H1 (cell line): ENCODE measurements at regions not wholly inside any gene's neighbourhood (a gene's known extent, or its start where the extent isn't known, plus 50 kb on each side); places are given as distances from the start of the nearest gene placed in this dataset.

Source experiments
- CTCF ChIA-PET: fragments of 300-600 bp; sonication (Branson Sonifier 250); formaldehyde crosslinking; loops from one replicate; lab custom pipeline; 2021; ENCODE audit not compliant: partially characterized antibody; lab: Charles Lee
- POLR2A ChIA-PET: fragments of 300-600 bp; sonication (Branson Sonifier 250); formaldehyde crosslinking; loops from one replicate; lab custom pipeline; 2021; ENCODE audit warnings: inconsistent platforms; ENCODE audit not compliant: partially characterized antibody; lab: Charles Lee
- DNase-seq, 2 experiments: peaks; one replicate each; pipeline versions ENCODE4 v3.0.0 to v3.0.0-alpha.2; 2010 to 2022; ENCODE audit warnings: low spot score in 2 of 2, low read depth in 1 of 2, mixed read lengths in 1 of 2
- FAIRE-seq: peaks from 2 replicates; lab custom pipeline; 2011; peaks lifted over from hg19 to GRCh38; lab: Jason Lieb, UNC
- H2AFZ ChIP-seq: 2 replicates; pipeline ENCODE4 v1.8.1; 2012; ENCODE audit warnings: low read length, inconsistent platforms
- H2AK5ac ChIP-seq: 2 replicates; pipeline ENCODE4 v1.6.1; 2013; ENCODE audit warnings: low read depth, low read length
- H2BK120ac ChIP-seq: replicated peaks from 2 replicates; pipeline ENCODE3; 2013; ENCODE audit warnings: low read depth, low read length, inconsistent platforms
- H2BK12ac ChIP-seq: 2 replicates; pipeline ENCODE4 v1.6.1; 2013; ENCODE audit warnings: low read depth, low read length
- H2BK15ac ChIP-seq: 2 replicates; pipeline ENCODE4 v1.6.1; 2013; ENCODE audit warnings: low read length
- H2BK20ac ChIP-seq: 2 replicates; pipeline ENCODE4 v1.6.1; 2013; ENCODE audit warnings: low read length
- H2BK5ac ChIP-seq: 2 replicates; pipeline ENCODE4 v1.6.1; 2013; ENCODE audit warnings: low read depth, low read length
- H3K14ac ChIP-seq: 2 replicates; pipeline ENCODE4 v1.6.1; 2013; ENCODE audit warnings: inconsistent platforms; ENCODE audit not compliant: insufficient read length
- H3K18ac ChIP-seq: 2 replicates; pipeline ENCODE4 v1.6.1; 2013; ENCODE audit warnings: low read length; ENCODE audit errors: extremely low read depth
- H3K23ac ChIP-seq: 2 replicates; pipeline ENCODE4 v1.6.1; 2013; ENCODE audit warnings: inconsistent platforms; ENCODE audit not compliant: insufficient read length
- H3K23me2 ChIP-seq: 2 replicates; pipeline ENCODE4 v1.6.1; 2013; ENCODE audit warnings: low read depth, low read length
- H3K27ac ChIP-seq: 2 replicates; pipeline ENCODE4 v1.6.1; 2011; ENCODE audit warnings: low read depth, low read length, inconsistent platforms
- H3K27me3 ChIP-seq, 4 experiments: replicated peaks in 1 of 4; 1 replicate in 1 of 4; 2 replicates in 3 of 4; pipeline versions ENCODE4 v1.6.1 to v1.8.1; 2011 to 2013; ENCODE audit warnings: low read length in 3 of 4, mild to moderate bottlenecking in 3 of 4, inconsistent platforms in 2 of 4, mixed read lengths in 2 of 4, moderate library complexity in 1 of 4; ENCODE audit not compliant: control insufficient read depth in 3 of 4, insufficient read depth in 3 of 4; ENCODE audit errors: extremely low read depth in 1 of 4
- H3K36me3 ChIP-seq, 4 experiments: 2 replicates each; pipeline versions ENCODE4 v1.6.1 to v1.8.1; 2011 to 2013; ENCODE audit warnings: mild to moderate bottlenecking in 4 of 4, low read length in 3 of 4, moderate library complexity in 2 of 4, control low read depth in 1 of 4, inconsistent platforms in 1 of 4; ENCODE audit not compliant: insufficient read depth in 4 of 4, control insufficient read depth in 2 of 4
- H3K4ac ChIP-seq: replicated peaks from 2 replicates; pipeline ENCODE3; 2013; ENCODE audit warnings: low read length, low read depth, mixed read lengths, inconsistent platforms; ENCODE audit not compliant: insufficient read length
- H3K4me1 ChIP-seq, 4 experiments: replicated peaks in 1 of 4; 1 replicate in 1 of 4; 2 replicates in 3 of 4; pipeline versions ENCODE4 v1.6.1 to v1.8.1; 2011 to 2013; ENCODE audit warnings: low read length in 3 of 4, inconsistent platforms in 2 of 4, mixed read lengths in 1 of 4; ENCODE audit not compliant: insufficient read depth in 4 of 4, control insufficient read depth in 3 of 4
- H3K4me2 ChIP-seq, 2 experiments: 2 replicates each; pipeline versions ENCODE4 v1.6.1 to v1.8.1; 2011 to 2013; ENCODE audit warnings: low read depth in 2 of 2, low read length in 2 of 2, control low read depth in 1 of 2, inconsistent platforms in 1 of 2, mild to moderate bottlenecking in 1 of 2; ENCODE audit not compliant: insufficient read depth in 1 of 2
- H3K4me3 ChIP-seq, 4 experiments: fragments of 200-600, 300-600 bp in 1 of 4; sonication (generic), shearing (Covaris generic), sonication (Bioruptor Twin) in 1 of 4; 2 replicates each; pipeline versions ENCODE4 v1.5.1 to v1.8.1; 2011 to 2016; ENCODE audit warnings: low read length in 4 of 4, low read depth in 3 of 4, control low read depth in 2 of 4, inconsistent platforms in 2 of 4, mild to moderate bottlenecking in 2 of 4, mixed read lengths in 1 of 4, moderate library complexity in 1 of 4; ENCODE audit not compliant: insufficient read depth in 2 of 4; ENCODE audit errors: extremely low read depth in 1 of 4
- H3K56ac ChIP-seq: replicated peaks from 2 replicates; pipeline ENCODE3; 2013; ENCODE audit warnings: low read depth, mild to moderate bottlenecking, mixed read lengths, low read length, inconsistent platforms; ENCODE audit not compliant: insufficient read length
- H3K79me1 ChIP-seq: 2 replicates; pipeline ENCODE4 v1.6.1; 2013; ENCODE audit warnings: low read depth, low read length, control low read depth
- H3K79me2 ChIP-seq, 2 experiments: 2 replicates each; pipeline versions ENCODE4 v1.6.1 to v1.8.1; 2012 to 2013; ENCODE audit warnings: low read length in 2 of 2, mild to moderate bottlenecking in 2 of 2, inconsistent platforms in 1 of 2; ENCODE audit not compliant: insufficient read depth in 2 of 2, control insufficient read depth in 1 of 2
- H3K9ac ChIP-seq, 4 experiments: replicated peaks in 1 of 4; 1 replicate in 1 of 4; 2 replicates in 3 of 4; pipeline versions ENCODE4 v1.6.1 to v1.8.1; 2011 to 2013; ENCODE audit warnings: low read depth in 3 of 4, low read length in 3 of 4, control low read depth in 2 of 4, mild to moderate bottlenecking in 2 of 4, moderate library complexity in 2 of 4, inconsistent platforms in 1 of 4; ENCODE audit errors: extremely low read depth in 1 of 4
- H3K9me3 ChIP-seq, 2 experiments: 2 replicates each; pipeline versions ENCODE4 v1.6.1 to v1.8.1; 2012 to 2013; ENCODE audit warnings: mild to moderate bottlenecking in 2 of 2, moderate library complexity in 2 of 2, control low read depth in 1 of 2, inconsistent platforms in 1 of 2, low read depth in 1 of 2, low read length in 1 of 2, mixed read lengths in 1 of 2; ENCODE audit not compliant: insufficient read depth in 2 of 2
- H4K20me1 ChIP-seq, 2 experiments: replicated peaks in 1 of 2; 2 replicates each; pipeline versions ENCODE3 to v1.8.1; 2011 to 2013; ENCODE audit warnings: inconsistent platforms in 2 of 2, low read length in 2 of 2, mild to moderate bottlenecking in 1 of 2; ENCODE audit not compliant: insufficient read depth in 2 of 2, control insufficient read depth in 1 of 2
- H4K5ac ChIP-seq: 2 replicates; pipeline ENCODE4 v1.6.1; 2013; ENCODE audit warnings: low read length, low read depth, mixed read lengths, inconsistent platforms; ENCODE audit not compliant: insufficient read length
- H4K8ac ChIP-seq: 2 replicates; pipeline ENCODE4 v1.8.0; 2013; ENCODE audit warnings: mild to moderate bottlenecking, moderate library complexity, low read length, inconsistent platforms; ENCODE audit not compliant: insufficient read depth; ENCODE audit errors: extremely low read depth
- H4K91ac ChIP-seq: replicated peaks from 2 replicates; pipeline ENCODE3; 2013; ENCODE audit warnings: low read length, mixed read lengths, inconsistent platforms; ENCODE audit not compliant: insufficient read length
- CBX5 ChIP-seq: fragments of 300-800, 300-1000 bp; sonication (generic); IDR thresholded peaks from 2 replicates; pipeline ENCODE4 v1.7.1; 2016; ENCODE audit warnings: antibody characterized with exemption, low read length, low read depth
- CTBP2 ChIP-seq: IDR thresholded peaks from 2 replicates; pipeline ENCODE4 v1.7.0; 2011; ENCODE audit warnings: borderline replicate concordance, mild to moderate bottlenecking, moderate library complexity, mixed read lengths, low read length; ENCODE audit not compliant: insufficient read depth, insufficient read length
- E2F6 ChIP-seq: IDR thresholded peaks from 2 replicates; pipeline ENCODE4 v1.6.1; 2012; ENCODE audit warnings: inconsistent platforms
- HDAC6 ChIP-seq: IDR thresholded peaks from one replicate; pipeline ENCODE4 v1.7.1; 2012; ENCODE audit warnings: low read depth, mild to moderate bottlenecking, inconsistent platforms, low read length, moderate library complexity
- POLR2A ChIP-seq, 2 experiments: IDR thresholded peaks; 1 replicate in 1 of 2; 2 replicates in 1 of 2; pipeline ENCODE4 v1.6.1; 2011; ENCODE audit warnings: low read depth in 2 of 2, low read length in 2 of 2, mild to moderate bottlenecking in 2 of 2; ENCODE audit errors: control extremely low read depth in 1 of 2
- RBBP5 ChIP-seq: IDR thresholded peaks from 2 replicates; pipeline ENCODE4 v1.7.1; 2012; ENCODE audit warnings: low read depth, mild to moderate bottlenecking, inconsistent platforms, low read length, moderate library complexity, borderline replicate concordance
- WGBS, 2 experiments: shearing (Covaris generic) in 1 of 2; methylation state at CpG; one replicate each; pipeline versions ENCODE4 v1.1.6 to v1.1.7; 2013 to 2015; ENCODE audit warnings: low lambda C conversion rate in 2 of 2, mixed read lengths in 2 of 2, inconsistent platforms in 1 of 2, low coverage in 1 of 2, missing lambda C conversion rate in 1 of 2; ENCODE audit not compliant: insufficient replicate concordance in 2 of 2, insufficient coverage in 1 of 2, insufficient read length in 1 of 2; ENCODE audit errors: extremely low coverage in 1 of 2, missing lambda C conversion rate in 1 of 2; 5-methylcytosine and 5-hydroxymethylcytosine counted together

- Histone ChIP-seq H3K36me3 (no peaks in the 10 kb centered on the region), H3K4me3 (no peak overlapping the region)
- FAIRE-seq, result no peak
Measured at GRCh38 chr6:78799682-78800081, 67.7 kb upstream of the IRAK1BP1 start.

More at GRCh38 chr6:78799682-78800081, 67.7 kb upstream of the IRAK1BP1 start:
- no peak overlapping the region for H3K9ac ChIP-seq
- H3K27ac ChIP-seq, result no peak overlapping the region
- no peak overlapping the region for H3K18ac ChIP-seq
- ChIA-PET POLR2A (no interaction called here), CTCF (no interaction called here)
- H2BK20ac ChIP-seq, result no peak overlapping the region
- H3K23me2 ChIP-seq, result no peaks in the 10 kb centered on the region
- DNase-seq, result no peak
- no peak overlapping the region for H2BK15ac ChIP-seq
- no peaks in the 10 kb centered on the region for H3K27me3 ChIP-seq
- no peak overlapping the region for H4K5ac ChIP-seq
- no peaks in the 10 kb centered on the region for H3K4me1 ChIP-seq
- H2AFZ ChIP-seq, result no peak overlapping the region
- H3K9me3 ChIP-seq, result no peaks in the 10 kb centered on the region
- H4K8ac ChIP-seq, result no peak overlapping the region
- H2BK5ac ChIP-seq, result no peak overlapping the region
- H3K4me2 ChIP-seq, result no peak overlapping the region
- 68% methylated on average over 2 of the region's 2 CpGs; no CpG with 5 or more reads in 1 of the 2 experiments for WGBS, 2 experiments
- H2BK12ac ChIP-seq, result no peak overlapping the region
- H4K20me1 ChIP-seq, result no peaks in the 10 kb centered on the region
- no peak overlapping the region for H3K4ac ChIP-seq
- no peak overlapping the region for H4K91ac ChIP-seq
- H3K79me2 ChIP-seq, result no peaks in the 10 kb centered on the region
- H3K56ac ChIP-seq, result no peak overlapping the region
- H3K23ac ChIP-seq, result no peak overlapping the region
- H3K79me1 ChIP-seq, result no peaks in the 10 kb centered on the region
- no peak overlapping the region for H2BK120ac ChIP-seq
- no peak overlapping the region for H3K14ac ChIP-seq
- no peak overlapping the region for H2AK5ac ChIP-seq
- TF ChIP-seq CBX5 (no peak), POLR2A (IDR thresholded peaks at IDR 0.05; ENCODE audit: control extremely low read depth in 1 of 2, low read depth in 2 of 2, low read length in 2 of 2) (no peak), HDAC6 (no peak), E2F6 (no peak), CTBP2 (no peak), RBBP5 (no peak)
